Heart right ventricle (tissue), 16 donors: ENCODE measurements at regions not wholly inside any gene's neighbourhood (a gene's known extent, or its start where the extent isn't known, plus 50 kb on each side); places are given as distances from the start of the nearest gene placed in this dataset.
A peak's percentile ranks its signal among the peaks of the same experiment; 100 is the strongest.

Experiments used
- ATAC-seq, 8 donors: fragments of 200-7000 bp; cut with Tn5 transposase; one replicate each; pipeline ENCODE4 v1.9.1; 2020; ENCODE audit warnings: mild to moderate bottlenecking in 8 of 8, moderate library complexity in 8 of 8, moderate number of reproducible peaks in 1 of 8
- DNase-seq, 2 donors: peaks; one replicate each; pipeline ENCODE4 v3.0.0-alpha.2; 2020
- H3K27ac ChIP-seq, 10 donors: fragments of 200-600 bp; sonication (generic) in 2 of 10; one replicate each; pipeline versions ENCODE4 v1.5.0 to v1.8.0; 2020 to 2022; ENCODE audit warnings: mild to moderate bottlenecking in 3 of 10
- H3K27me3 ChIP-seq, 7 donors: fragments of 200-600 bp; one replicate each; pipeline ENCODE4 v1.8.0; 2021 to 2022; ENCODE audit warnings: mild to moderate bottlenecking in 2 of 7
- H3K36me3 ChIP-seq, 9 donors: fragments of 200-600 bp; sonication (generic) in 1 of 9; one replicate each; pipeline versions ENCODE4 v1.5.0 to v1.8.0; 2020 to 2022; ENCODE audit warnings: mild to moderate bottlenecking in 2 of 9
- H3K4me1 ChIP-seq, 9 donors: fragments of 200-600 bp; sonication (generic) in 1 of 9; one replicate each; pipeline versions ENCODE4 v1.5.0 to v1.8.0; 2020 to 2022; ENCODE audit warnings: mild to moderate bottlenecking in 4 of 9
- H3K4me3 ChIP-seq, 10 donors: fragments of 200-600 bp; sonication (generic) in 2 of 10; one replicate each; pipeline versions ENCODE4 v1.5.0 to v1.8.0; 2020 to 2022; ENCODE audit warnings: mild to moderate bottlenecking in 7 of 10, moderate library complexity in 2 of 10
- H3K9me3 ChIP-seq, 11 donors: fragments of 200-600 bp in 10 of 11; sonication (generic) in 2 of 11; one replicate each; pipeline versions ENCODE4 v1.5.0 to v1.8.0; 2013 to 2022; ENCODE audit warnings: mild to moderate bottlenecking in 2 of 11, control low read depth in 1 of 11, moderate library complexity in 1 of 11
- WGBS, 2 donors: extraction: QIAGEN DNeasy Blood & Tissue Kit; methylation state at CpG; one replicate each; pipeline ENCODE4 v1.1.7; 2013; ENCODE audit warnings: inconsistent platforms in 1 of 2; 5-methylcytosine and 5-hydroxymethylcytosine counted together
- intact Hi-C, 10 donors: fragments of 100-400 bp; cut with DNase I; formaldehyde crosslinking; loops; one replicate each; pipeline versions ENCODE4 v1.11.1 to v1.14.2; 2022
- TF ChIP-seq, protein P1 (sequence below), 9 donors: fragments of 200-600 bp; sonication (generic) in 2 of 9; IDR thresholded peaks; one replicate each; pipeline versions ENCODE4 v1.5.0 to v1.8.0; 2021 to 2022; ENCODE audit warnings: antibody characterized with exemption in 9 of 9, mild to moderate bottlenecking in 5 of 9, moderate library complexity in 1 of 9
- donor health status: Arrhythmogenic right ventricular cardiomyopathy.
- donor health status: ischemic (EF 13 %, LVEDD 7.1; RV severe dilation, severe dysfunction).
- donor health status: healthy with polysubstance abuse.
- donor health status: DM: no; HTN: yes; CAD: no.
- donor health status: DM: no; HTN: no; CAD: no.
- donor health status: ischemic (EF 25% LVEDD 6.9; RV normal size, moderate dysfunction).
- donor health status: ischemic (EF 25% LVEDD 5.7; RV mildly dilated, moderate dysfunction).
- donor health status: healthy.
- donor health status: DM: yes; HTN: yes; CAD: no.
- donor health status: Ischemic cardiomyopathy.
- donor health status: ischemic (EF 35%, LVEDD 5.7; RV mildly dilated, moderate dysfunction).
- donor health status: nonischemic (EF 11% LVEDD 7.7; RV severe dilation, severe dysfunction).
- donor health status: DM: yes; HTN: yes; CAD: no.
- donor health status: PGD.
- donor health status: ischemic (EF 29% LVEDD 5.4; RV normal size, mild dysfunction).
- donor health status: nonischemic (EF 23%, LVEDD 6.1; RV moderate dilation, normal function).

DNA sequence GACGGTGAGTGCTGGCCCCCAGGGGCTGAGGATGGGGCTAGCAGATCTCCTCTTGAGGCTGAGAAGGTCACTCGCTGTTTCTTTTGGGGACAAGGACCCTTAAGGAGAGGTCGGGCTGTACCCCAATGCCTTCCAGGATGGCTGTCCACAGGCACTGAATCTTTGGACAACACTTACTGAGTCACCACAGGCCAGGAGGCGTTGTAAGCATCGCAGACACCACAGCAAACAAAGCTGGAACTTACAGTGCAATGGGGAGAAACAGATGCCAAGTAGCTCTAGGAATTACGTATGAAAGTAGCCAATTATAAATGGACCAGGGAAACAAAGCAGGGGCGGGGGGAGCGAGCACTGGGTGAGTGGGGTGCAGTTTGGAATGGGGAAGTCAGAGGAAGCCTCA, 219.8 kb downstream of the GLI2 start:
- DNase-seq, result no peak
- no peak overlapping the region for H3K4me3 ChIP-seq
- peaks cover 0 to 4% (median 0%) of the 10 kb centered on the region in 9 donors for H3K36me3 ChIP-seq
- WGBS, 2 donors, result 73 to 83% methylated on average over 8 of the region's 8 CpGs
- TF ChIP-seq, protein P1, sequence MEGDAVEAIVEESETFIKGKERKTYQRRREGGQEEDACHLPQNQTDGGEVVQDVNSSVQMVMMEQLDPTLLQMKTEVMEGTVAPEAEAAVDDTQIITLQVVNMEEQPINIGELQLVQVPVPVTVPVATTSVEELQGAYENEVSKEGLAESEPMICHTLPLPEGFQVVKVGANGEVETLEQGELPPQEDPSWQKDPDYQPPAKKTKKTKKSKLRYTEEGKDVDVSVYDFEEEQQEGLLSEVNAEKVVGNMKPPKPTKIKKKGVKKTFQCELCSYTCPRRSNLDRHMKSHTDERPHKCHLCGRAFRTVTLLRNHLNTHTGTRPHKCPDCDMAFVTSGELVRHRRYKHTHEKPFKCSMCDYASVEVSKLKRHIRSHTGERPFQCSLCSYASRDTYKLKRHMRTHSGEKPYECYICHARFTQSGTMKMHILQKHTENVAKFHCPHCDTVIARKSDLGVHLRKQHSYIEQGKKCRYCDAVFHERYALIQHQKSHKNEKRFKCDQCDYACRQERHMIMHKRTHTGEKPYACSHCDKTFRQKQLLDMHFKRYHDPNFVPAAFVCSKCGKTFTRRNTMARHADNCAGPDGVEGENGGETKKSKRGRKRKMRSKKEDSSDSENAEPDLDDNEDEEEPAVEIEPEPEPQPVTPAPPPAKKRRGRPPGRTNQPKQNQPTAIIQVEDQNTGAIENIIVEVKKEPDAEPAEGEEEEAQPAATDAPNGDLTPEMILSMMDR (IDR thresholded peaks at IDR 0.05), result no peak
- peaks cover 0 to 6% (median 0%) of the 10 kb centered on the region in 9 donors for H3K4me1 ChIP-seq
- H3K9me3 ChIP-seq, result no peaks in the 10 kb centered on the region
- H3K27me3 ChIP-seq, result no peaks in the 10 kb centered on the region
- intact Hi-C loops, result loop anchor here in 2 of 10 donors (10.0 kb wide), 1 partner anchor 221 kb away; the partner anchor contains the start of gene GLI2 (in 2 of the 2)
- ATAC-seq, result no peak
- no peak overlapping the region for H3K27ac ChIP-seq

DNA sequence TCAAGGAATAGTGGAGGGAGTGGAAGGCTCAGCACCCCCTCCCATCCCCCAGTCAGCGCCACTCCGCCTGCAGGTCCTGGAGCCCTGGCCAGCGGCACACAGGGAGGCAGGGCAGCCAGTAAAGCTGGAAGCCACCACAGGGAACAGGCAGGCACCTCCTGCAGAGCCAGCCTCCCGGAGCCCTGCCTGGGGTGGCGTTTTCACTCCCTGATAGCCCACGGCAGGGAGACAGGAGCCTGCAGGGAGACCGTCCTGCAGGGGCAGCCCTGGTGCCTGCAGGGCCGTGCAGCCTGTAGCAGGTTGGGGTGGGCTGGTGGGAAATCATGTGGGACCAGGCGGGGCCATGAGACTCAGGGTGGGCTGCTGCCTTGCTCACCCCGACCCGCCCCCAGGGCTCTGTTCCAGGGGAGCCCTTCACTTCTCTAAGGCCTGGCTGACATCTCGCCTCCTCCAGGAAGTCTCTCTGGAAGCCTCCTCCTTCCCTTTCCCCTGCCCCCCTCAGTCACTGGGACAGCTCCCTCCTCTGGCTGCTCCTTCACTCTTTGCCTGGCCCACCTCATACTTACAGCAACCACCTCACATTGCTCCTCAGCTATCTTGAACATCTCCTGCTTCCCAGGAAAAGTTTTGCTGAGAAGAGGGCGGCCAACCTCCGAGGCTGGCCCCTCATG, 221.0 kb downstream of the GLI2 start:
- intact Hi-C loops, result loop anchor here in 2 of 10 donors (10.0 kb wide), 1 partner anchor 222 kb away; the partner anchor contains the start of gene GLI2 (in 2 of the 2)
- WGBS, 2 donors, result 84 to 89% methylated on average over 14 of the region's 14 CpGs
- no peak overlapping the region for H3K27ac ChIP-seq
- no peaks in the 10 kb centered on the region for H3K9me3 ChIP-seq
- H3K4me1 ChIP-seq, result peaks cover 0 to 6% (median 0%) of the 10 kb centered on the region in 9 donors
- H3K27me3 ChIP-seq, result no peaks in the 10 kb centered on the region
- ATAC-seq (no peak), DNase-seq (no peak)
- H3K36me3 ChIP-seq, result peaks cover 0 to 4% (median 0%) of the 10 kb centered on the region in 9 donors
- H3K4me3 ChIP-seq, result no peak overlapping the region
- TF ChIP-seq, protein P1 (IDR thresholded peaks at IDR 0.05), result no peak

DNA sequence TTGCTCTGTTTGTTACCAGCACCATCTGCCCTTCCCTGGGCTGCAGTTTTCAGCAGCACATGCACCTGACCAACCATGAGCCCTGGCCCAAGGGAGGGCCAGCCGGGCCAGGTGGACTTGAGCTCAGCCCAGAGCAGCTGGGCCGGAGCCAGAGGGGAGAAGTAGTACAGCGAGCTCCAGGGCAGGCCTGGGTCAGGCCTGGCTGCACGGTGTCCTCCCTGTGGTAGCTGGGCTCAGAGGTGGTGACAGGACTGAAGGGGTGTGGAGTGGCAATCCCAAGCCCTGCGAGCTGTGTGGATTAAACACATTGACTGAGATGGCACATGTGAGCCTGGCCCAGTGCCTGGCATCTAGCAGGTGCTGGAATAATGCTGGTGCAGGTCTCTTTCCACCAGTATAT, 222.2 kb downstream of the GLI2 start:
- Histone ChIP-seq H3K36me3 (peaks cover 0 to 4% (median 0%) of the 10 kb centered on the region in 9 donors), H3K9me3 (no peaks in the 10 kb centered on the region), H3K27ac (no peak overlapping the region), H3K27me3 (no peaks in the 10 kb centered on the region), H3K4me1 (peaks cover 0 to 6% (median 0%) of the 10 kb centered on the region in 9 donors), H3K4me3 (no peak overlapping the region)
- peak; percentile 27 to 62 for DNase-seq
- TF ChIP-seq, protein P1 (IDR thresholded peaks at IDR 0.05), result no peak
- intact Hi-C loops, result loop anchor here in 2 of 10 donors (10.0 kb wide), 1 partner anchor 223 kb away; the partner anchor contains the start of gene GLI2 (in 2 of the 2)
- 42 to 46% methylated on average over 5 of the region's 5 CpGs for WGBS, 2 donors
- ATAC-seq, result peak; percentile 33 to 90 (median 72)

DNA sequence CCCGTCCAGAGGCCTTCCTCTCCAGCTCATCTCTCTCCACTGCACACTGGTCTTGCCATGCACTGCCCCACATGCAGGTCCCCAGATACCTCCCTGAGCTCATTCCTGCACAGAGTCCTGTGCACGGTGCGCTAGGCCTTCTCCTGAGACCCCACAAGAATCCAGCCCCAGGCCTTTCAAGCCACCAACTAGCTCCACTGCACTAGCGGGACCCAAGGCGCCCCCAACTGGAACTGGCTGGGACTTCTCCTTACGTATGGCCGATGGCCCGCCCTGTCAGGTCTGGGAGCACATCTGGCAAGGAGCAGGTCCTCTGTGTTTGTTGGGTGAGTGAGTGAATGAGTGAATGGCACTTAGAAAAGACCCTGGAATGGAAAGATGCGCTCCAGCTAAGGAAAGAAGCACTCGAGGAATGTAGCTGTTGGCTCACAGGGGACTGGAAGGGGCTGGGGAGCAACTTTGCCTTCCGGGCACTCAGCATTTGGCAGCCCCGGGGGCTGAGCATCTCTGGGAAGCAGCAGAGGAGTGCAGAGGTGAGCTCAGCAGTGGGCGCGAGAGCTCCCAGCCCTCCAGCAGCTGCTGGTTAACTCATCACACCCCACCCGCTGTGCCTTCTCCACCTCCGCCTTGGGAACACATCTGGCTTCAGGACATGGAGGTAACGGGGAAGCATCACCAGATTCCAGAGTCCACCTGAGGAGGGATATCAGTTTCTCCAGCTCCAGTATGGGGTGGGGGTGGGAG, 223.1 kb downstream of the GLI2 start:
- DNase-seq (no peak), ATAC-seq (no peak)
- WGBS, 2 donors, result 78 to 81% methylated on average over 17 of the region's 17 CpGs
- H3K27ac ChIP-seq, result no peak overlapping the region
- H3K27me3 ChIP-seq, result no peaks in the 10 kb centered on the region
- TF ChIP-seq, protein P1 (IDR thresholded peaks at IDR 0.05), result no peak
- H3K4me1 ChIP-seq, result peaks cover 0 to 6% (median 0%) of the 10 kb centered on the region in 9 donors
- no peaks in the 10 kb centered on the region for H3K9me3 ChIP-seq
- H3K4me3 ChIP-seq, result no peak overlapping the region
- intact Hi-C loops, result loop anchor here in 2 of 10 donors (10.0 kb wide), 1 partner anchor 224 kb away; the partner anchor contains the start of gene GLI2 (in 2 of the 2)
- H3K36me3 ChIP-seq, result peaks cover 0 to 4% (median 0%) of the 10 kb centered on the region in 9 donors
